ENCODE measurements at regions not wholly inside any gene's neighbourhood (a gene's known extent, or its start where the extent isn't known, plus 50 kb on each side); places are given as distances from the start of the nearest gene placed in this dataset.
A peak's percentile ranks its signal among the peaks of the same experiment; 100 is the strongest.

DNA sequence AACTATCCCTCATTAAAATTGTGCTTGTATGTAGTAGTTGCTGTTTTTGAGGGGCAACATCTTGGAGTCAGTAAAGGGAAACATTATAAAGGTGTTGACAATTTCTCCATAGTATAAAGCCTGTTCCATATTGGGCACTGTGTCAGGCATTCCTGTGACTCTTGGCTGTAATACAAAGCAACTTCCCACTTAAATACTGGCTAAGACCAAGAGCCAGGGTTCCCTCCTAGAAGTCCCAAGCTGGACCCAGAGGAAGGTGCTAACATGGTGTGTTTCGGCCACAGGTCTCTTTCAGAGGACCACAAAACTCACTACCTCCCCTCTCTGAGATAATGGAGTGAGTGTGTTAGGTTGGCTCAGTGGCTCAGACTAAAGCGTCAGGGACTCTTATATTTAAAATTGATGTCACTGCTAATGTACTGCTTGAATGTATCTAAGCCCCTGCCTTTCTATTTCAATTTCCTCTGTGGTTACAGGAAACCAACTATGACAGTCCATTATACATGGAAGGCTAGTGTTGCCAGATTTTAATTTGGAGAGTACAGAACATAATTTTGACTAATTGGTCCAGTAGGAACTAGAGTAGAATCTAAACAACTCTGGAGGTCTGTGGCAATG is 74.7 kb upstream of the RGL1 start:
- no peak overlapping the region for H3K27ac ChIP-seq (ENCODE audit: low read depth, low read length)
- H3K4me2 ChIP-seq (ENCODE audit: low read length): no peak overlapping the region
- Mint-ChIP-seq H3K27ac (ENCODE audit: unreplicated experiment) (no peak overlapping the region), H3K4me3 (ENCODE audit: unreplicated experiment) (no peak overlapping the region), H3K4me1 (ENCODE audit: low read depth, unreplicated experiment) (peaks cover 10% of the 10 kb centered on the region), H3K9me3 (ENCODE audit: unreplicated experiment) (no peaks in the 10 kb centered on the region), H3K36me3 (ENCODE audit: low read depth, unreplicated experiment) (no peaks in the 10 kb centered on the region), H3K27me3 (ENCODE audit: low read depth, unreplicated experiment) (no peaks in the 10 kb centered on the region)
- TF ChIP-seq, protein P1, sequence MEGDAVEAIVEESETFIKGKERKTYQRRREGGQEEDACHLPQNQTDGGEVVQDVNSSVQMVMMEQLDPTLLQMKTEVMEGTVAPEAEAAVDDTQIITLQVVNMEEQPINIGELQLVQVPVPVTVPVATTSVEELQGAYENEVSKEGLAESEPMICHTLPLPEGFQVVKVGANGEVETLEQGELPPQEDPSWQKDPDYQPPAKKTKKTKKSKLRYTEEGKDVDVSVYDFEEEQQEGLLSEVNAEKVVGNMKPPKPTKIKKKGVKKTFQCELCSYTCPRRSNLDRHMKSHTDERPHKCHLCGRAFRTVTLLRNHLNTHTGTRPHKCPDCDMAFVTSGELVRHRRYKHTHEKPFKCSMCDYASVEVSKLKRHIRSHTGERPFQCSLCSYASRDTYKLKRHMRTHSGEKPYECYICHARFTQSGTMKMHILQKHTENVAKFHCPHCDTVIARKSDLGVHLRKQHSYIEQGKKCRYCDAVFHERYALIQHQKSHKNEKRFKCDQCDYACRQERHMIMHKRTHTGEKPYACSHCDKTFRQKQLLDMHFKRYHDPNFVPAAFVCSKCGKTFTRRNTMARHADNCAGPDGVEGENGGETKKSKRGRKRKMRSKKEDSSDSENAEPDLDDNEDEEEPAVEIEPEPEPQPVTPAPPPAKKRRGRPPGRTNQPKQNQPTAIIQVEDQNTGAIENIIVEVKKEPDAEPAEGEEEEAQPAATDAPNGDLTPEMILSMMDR (IDR thresholded peaks at IDR 0.05; ENCODE audit: insufficient read depth, low read depth, low read length): no peak
- no peak for TF ChIP-seq EZH2 (IDR thresholded peaks at IDR 0.05; ENCODE audit: insufficient read depth, low read length)
- peak; percentile 72 for FAIRE-seq
- no peak overlapping the region for H3K4me3 ChIP-seq (ENCODE audit: insufficient read depth, low read depth, low read length)
- H3K9me3 ChIP-seq (ENCODE audit: insufficient read depth, low read depth, low read length): no peaks in the 10 kb centered on the region
- DNase-seq (ENCODE audit: low read depth): no peak
- H3K4me1 ChIP-seq (ENCODE audit: insufficient read depth, low read length): no peaks in the 10 kb centered on the region
- no peak overlapping the region for H2AFZ ChIP-seq (ENCODE audit: low read depth, low read length)
- H4K20me1 ChIP-seq (ENCODE audit: insufficient read depth, low read length): no peaks in the 10 kb centered on the region
- H3K9ac ChIP-seq (ENCODE audit: low read length): no peak overlapping the region
- no peaks in the 10 kb centered on the region for H3K79me2 ChIP-seq (ENCODE audit: insufficient read depth, low read length)
- no peaks in the 10 kb centered on the region for H3K27me3 ChIP-seq (ENCODE audit: insufficient read depth, low read length)
- H3K36me3 ChIP-seq (ENCODE audit: insufficient read depth, low read length): no peaks in the 10 kb centered on the region

DNA sequence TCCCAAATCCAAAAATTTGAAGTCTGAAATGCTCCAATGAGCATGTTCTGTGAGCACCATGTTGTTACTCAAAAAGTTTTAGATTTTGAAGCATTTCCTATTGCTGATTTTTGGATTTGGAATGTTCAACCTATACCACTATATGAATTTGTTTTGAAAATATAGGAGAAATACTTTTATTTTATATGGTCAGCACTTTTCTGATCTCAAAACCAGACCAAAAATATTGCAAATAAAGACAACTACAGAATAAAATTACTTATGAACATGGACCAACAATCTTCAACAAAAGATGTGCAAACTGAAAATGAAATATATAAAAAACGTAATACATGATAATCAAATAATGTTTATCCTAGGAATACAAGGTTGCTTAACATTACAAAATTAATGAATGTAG is 73.7 kb upstream of the APOBEC4 start:
- H3K9me3 Mint-ChIP-seq (ENCODE audit: unreplicated experiment): no peaks in the 10 kb centered on the region

More for the DNA sequence above, 73.7 kb upstream of the APOBEC4 start:
- no peak overlapping the region for H3K27ac ChIP-seq (ENCODE audit: low read depth, low read length)
- no peak overlapping the region for H3K4me3 Mint-ChIP-seq (ENCODE audit: unreplicated experiment)
- no peak for FAIRE-seq
- H3K4me2 ChIP-seq (ENCODE audit: low read length): no peak overlapping the region
- no peak overlapping the region for H3K27ac Mint-ChIP-seq (ENCODE audit: unreplicated experiment)
- H3K79me2 ChIP-seq (ENCODE audit: insufficient read depth, low read length): no peaks in the 10 kb centered on the region
- H3K4me1 Mint-ChIP-seq (ENCODE audit: low read depth, unreplicated experiment): no peaks in the 10 kb centered on the region
- H3K4me1 ChIP-seq (ENCODE audit: insufficient read depth, low read length): no peaks in the 10 kb centered on the region
- no peaks in the 10 kb centered on the region for H4K20me1 ChIP-seq (ENCODE audit: insufficient read depth, low read length)
- no peaks in the 10 kb centered on the region for H3K27me3 ChIP-seq (ENCODE audit: insufficient read depth, low read length)
- no peak for DNase-seq (ENCODE audit: low read depth)
- no peak for TF ChIP-seq EZH2 (IDR thresholded peaks at IDR 0.05; ENCODE audit: insufficient read depth, low read length)
- TF ChIP-seq, protein P1 (IDR thresholded peaks at IDR 0.05; ENCODE audit: insufficient read depth, low read depth, low read length): no peak
- H2AFZ ChIP-seq (ENCODE audit: low read depth, low read length): no peak overlapping the region
- H3K4me3 ChIP-seq (ENCODE audit: insufficient read depth, low read depth, low read length): no peak overlapping the region
- H3K27me3 Mint-ChIP-seq (ENCODE audit: low read depth, unreplicated experiment): peaks cover 1% of the 10 kb centered on the region
- peaks cover 2% of the 10 kb centered on the region for H3K36me3 Mint-ChIP-seq (ENCODE audit: low read depth, unreplicated experiment)
- no peaks in the 10 kb centered on the region for H3K9me3 ChIP-seq (ENCODE audit: insufficient read depth, low read depth, low read length)
- H3K36me3 ChIP-seq (ENCODE audit: insufficient read depth, low read length): no peaks in the 10 kb centered on the region
- H3K9ac ChIP-seq (ENCODE audit: low read length): no peak overlapping the region
